Sigmoid colon (tissue), 4 donors: ENCODE measurements at regions not wholly inside any gene's neighbourhood (a gene's known extent, or its start where the extent isn't known, plus 50 kb on each side); places are given as distances from the start of the nearest gene placed in this dataset.

Experiments used
- CTCF ChIP-seq, 4 experiments: fragments of 450-650 bp in 3 of 4; fragments of 200-600 bp in 1 of 4; IDR thresholded peaks; one replicate each; pipeline ENCODE4 v1.5.1; 2016 to 2019; ENCODE audit warnings: antibody characterized with exemption in 4 of 4, mild to moderate bottlenecking in 3 of 4, moderate library complexity in 2 of 4
- EP300 ChIP-seq, 4 donors: sonication (generic); formaldehyde crosslinking; IDR thresholded peaks; one replicate each; pipeline ENCODE4 v1.6.1; 2017; ENCODE audit warnings: antibody characterized with exemption in 4 of 4
- POLR2A ChIP-seq, 2 donors: fragments of 450-650 bp; IDR thresholded peaks; one replicate each; pipeline ENCODE4 v1.6.1; 2016; ENCODE audit warnings: antibody characterized with exemption in 2 of 2, mild to moderate bottlenecking in 2 of 2, moderate library complexity in 2 of 2
- POLR2AphosphoS5 ChIP-seq, 4 donors: sonication (generic); formaldehyde crosslinking; IDR thresholded peaks; one replicate each; pipeline ENCODE4 v1.6.1; 2017; ENCODE audit warnings: antibody characterized with exemption in 4 of 4

GRCh38 chr6:78554341-78554740, 313.0 kb upstream of the IRAK1BP1 start:
- TF ChIP-seq CTCF (IDR thresholded peaks at IDR 0.05) (no peak), POLR2AphosphoS5 (IDR thresholded peaks at IDR 0.05) (no peak), EP300 (IDR thresholded peaks at IDR 0.05) (no peak), POLR2A (IDR thresholded peaks at IDR 0.05) (no peak)
